ENCODE measurements at regions not wholly inside any gene's neighbourhood (a gene's known extent, or its start where the extent isn't known, plus 50 kb on each side); places are given as distances from the start of the nearest gene placed in this dataset.
"Not testable (repeated sequence)": the region's sequence is repeated elsewhere in the genome, so short reads cannot be mapped to it uniquely, and the experiment has no call there.

DNA sequence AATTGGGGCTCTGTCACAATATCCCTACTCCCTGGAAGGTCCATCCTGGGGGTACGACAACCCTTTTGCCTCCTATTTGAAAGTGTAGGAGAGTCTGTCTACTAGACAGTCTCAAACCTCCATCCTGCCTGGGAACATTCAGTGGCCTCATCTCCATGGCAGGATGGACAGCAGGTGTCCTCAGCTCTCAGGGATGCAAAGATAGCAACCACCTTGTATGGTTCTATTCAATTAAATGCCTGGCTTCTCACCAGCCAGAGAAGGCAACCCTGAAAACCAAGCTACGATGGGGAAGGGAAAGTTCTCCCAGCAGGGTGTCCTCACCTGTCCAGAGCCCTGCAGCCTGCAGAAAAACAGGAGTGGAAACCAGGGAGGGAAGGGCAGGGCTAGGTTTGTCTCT is 164.9 kb downstream of the MIAT start:
- ATAC-seq, result no peak
- H3K4me1 Mint-ChIP-seq, result no peaks in the 10 kb centered on the region
- no peak overlapping the region for H3K27ac Mint-ChIP-seq
- no peaks in the 10 kb centered on the region for H3K27me3 Mint-ChIP-seq
- H3K36me3 Mint-ChIP-seq, result peaks cover 12 to 23% (median 14%) of the 10 kb centered on the region in 3 donors
- peaks cover 0 to 18% (median 9%) of the 10 kb centered on the region in 9 donors for H3K9me3 Mint-ChIP-seq
- POLR2A ChIA-PET, result no interaction called here
- no peak overlapping the region for H3K4me3 Mint-ChIP-seq
- no peak for DNase-seq

DNA sequence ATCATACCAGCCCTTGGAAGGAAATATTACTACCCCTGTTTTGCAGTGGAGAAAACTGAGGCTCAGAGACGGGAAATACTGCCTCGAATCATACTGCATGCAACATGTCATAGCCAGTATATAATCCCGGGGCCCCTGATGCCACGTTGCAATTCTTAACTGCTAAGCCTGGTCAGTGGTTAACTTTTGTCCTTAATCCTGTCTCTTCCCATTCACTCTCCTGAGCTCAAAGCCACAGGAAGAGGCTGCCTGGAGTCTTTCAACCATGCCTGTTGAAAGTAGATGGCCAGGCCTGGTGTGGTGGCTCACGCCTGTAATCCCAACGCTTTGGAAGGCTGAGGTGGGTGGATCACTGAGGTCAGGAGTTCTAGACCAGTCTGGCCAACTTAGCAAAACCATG is 166.6 kb downstream of the MIAT start:
- ATAC-seq (no peak), DNase-seq (no peak)
- H3K27me3 Mint-ChIP-seq, result no peaks in the 10 kb centered on the region
- H3K4me1 Mint-ChIP-seq, result peaks cover 0 to 4% (median 0%) of the 10 kb centered on the region in 4 donors
- H3K4me3 Mint-ChIP-seq, result no peak overlapping the region
- H3K36me3 Mint-ChIP-seq, result peaks cover 0 to 7% (median 6%) of the 10 kb centered on the region in 3 donors
- H3K9me3 Mint-ChIP-seq, result peaks cover 0 to 2% (median 0%) of the 10 kb centered on the region in 9 donors
- POLR2A ChIA-PET, result no interaction called here
- H3K27ac Mint-ChIP-seq, result peak overlapping the region in 2 of 10 donors; percentile 7 to 55

- H3K36me3 Mint-ChIP-seq, result peaks cover 0 to 6% (median 4%) of the 10 kb centered on the region in 3 donors
- H3K4me1 Mint-ChIP-seq, result peaks cover 0 to 4% (median 0%) of the 10 kb centered on the region in 4 donors
- H3K4me3 Mint-ChIP-seq, result no peak overlapping the region
- no peaks in the 10 kb centered on the region for H3K9me3 Mint-ChIP-seq
- DNase-seq (no peak), ATAC-seq (no peak)
- H3K27me3 Mint-ChIP-seq, result no peaks in the 10 kb centered on the region
- POLR2A ChIA-PET, result no interaction called here
- peak overlapping the region in 1 of 10 donors; percentile 41 for H3K27ac Mint-ChIP-seq
Observed at GRCh38 chr22:26825960-26826935, 168.9 kb downstream of the MIAT start.

DNA sequence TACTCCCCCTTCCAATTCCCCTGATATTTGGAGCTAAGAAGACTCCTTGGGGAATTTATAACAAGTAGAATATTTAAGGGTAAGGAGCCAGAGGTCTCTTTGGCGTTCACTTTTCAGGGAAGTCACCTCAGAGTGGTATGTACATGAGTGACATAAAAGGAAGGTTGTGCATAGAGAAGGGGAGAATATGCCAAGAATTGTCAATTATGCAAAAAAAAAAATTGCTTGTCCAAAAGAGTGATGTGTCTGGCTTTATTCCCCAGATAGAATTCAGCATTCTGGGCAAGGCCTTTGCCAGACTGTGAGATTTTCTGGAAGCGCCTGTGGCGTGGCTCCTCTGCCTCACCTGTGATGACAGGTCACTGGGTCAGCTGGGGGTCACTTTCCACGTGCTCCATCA is 170.2 kb downstream of the MIAT start:
- no peak overlapping the region for H3K4me3 Mint-ChIP-seq
- no peaks in the 10 kb centered on the region for H3K9me3 Mint-ChIP-seq
- peaks cover 0 to 6% (median 2%) of the 10 kb centered on the region in 4 donors for H3K4me1 Mint-ChIP-seq
- ATAC-seq, result no peak
- DNase-seq, result no peak
- H3K27me3 Mint-ChIP-seq, result no peaks in the 10 kb centered on the region
- H3K27ac Mint-ChIP-seq, result no peak overlapping the region
- POLR2A ChIA-PET, result no interaction called here
- H3K36me3 Mint-ChIP-seq, result peaks cover 0 to 6% (median 6%) of the 10 kb centered on the region in 3 donors

DNA sequence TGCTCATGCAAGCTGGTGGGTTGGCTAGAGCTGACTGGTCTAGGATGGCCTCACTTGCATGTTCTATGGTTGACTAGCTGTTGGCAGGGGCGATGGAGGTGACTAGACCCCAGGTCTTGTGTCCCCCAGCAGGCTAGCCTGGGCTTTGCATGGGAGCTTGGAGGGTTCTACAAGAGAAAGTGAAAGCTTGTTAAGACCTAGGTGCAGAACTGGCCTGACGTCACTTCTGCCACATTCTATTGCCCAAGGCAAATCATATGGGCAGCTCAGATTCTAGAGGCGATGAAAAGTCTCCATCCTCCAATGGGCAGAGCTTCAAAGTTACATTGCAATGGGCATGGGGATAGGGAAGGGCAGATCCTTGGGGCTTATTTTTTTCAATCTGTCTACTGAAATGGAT is 170.9 kb downstream of the MIAT start:
- peaks cover 0 to 6% (median 6%) of the 10 kb centered on the region in 3 donors for H3K36me3 Mint-ChIP-seq
- no peaks in the 10 kb centered on the region for H3K27me3 Mint-ChIP-seq
- DNase-seq (no peak), ATAC-seq (no peak)
- H3K9me3 Mint-ChIP-seq, result no peaks in the 10 kb centered on the region
- no peak overlapping the region for H3K4me3 Mint-ChIP-seq
- peak overlapping the region in 1 of 10 donors; percentile 81 for H3K27ac Mint-ChIP-seq
- peaks cover 0 to 6% (median 3%) of the 10 kb centered on the region in 4 donors for H3K4me1 Mint-ChIP-seq
- POLR2A ChIA-PET, result no interaction called here

GRCh38 chr22:26830837-26831236 is 173.4 kb downstream of the MIAT start:
- H3K27ac Mint-ChIP-seq, result no peak overlapping the region
- ATAC-seq (no peak), DNase-seq (no peak)
- no peaks in the 10 kb centered on the region for H3K9me3 Mint-ChIP-seq
- peaks cover 0 to 10% (median 3%) of the 10 kb centered on the region in 4 donors for H3K4me1 Mint-ChIP-seq
- POLR2A ChIA-PET, result no interaction called here
- H3K4me3 Mint-ChIP-seq, result no peak overlapping the region
- peaks cover 0 to 8% (median 6%) of the 10 kb centered on the region in 3 donors for H3K36me3 Mint-ChIP-seq
- H3K27me3 Mint-ChIP-seq, result no peaks in the 10 kb centered on the region

DNA sequence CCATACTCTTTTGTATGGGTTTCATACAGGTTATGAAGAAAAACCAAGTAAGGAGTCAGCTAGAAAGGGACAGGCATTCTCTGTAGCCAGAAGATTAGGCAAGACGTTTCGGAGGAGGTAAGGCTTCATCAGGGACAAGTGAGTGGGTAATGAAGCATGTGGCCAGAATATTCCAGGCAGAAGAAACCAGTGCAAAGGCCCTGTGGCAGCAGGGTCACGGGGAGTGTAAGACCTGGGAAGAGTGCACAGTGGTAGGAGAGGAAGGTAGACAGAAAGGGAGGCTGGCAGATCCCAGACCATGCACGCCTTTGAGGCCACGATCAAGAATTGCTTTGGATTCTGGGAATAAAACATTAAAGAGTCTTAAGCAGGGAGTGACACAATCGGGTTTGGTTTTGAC is 177.6 kb downstream of the MIAT start:
- H3K27ac Mint-ChIP-seq, result peak overlapping the region in 2 of 10 donors; percentile 37 to 70
- POLR2A ChIA-PET, result no interaction called here
- H3K4me1 Mint-ChIP-seq, result peaks cover 0 to 6% (median 3%) of the 10 kb centered on the region in 4 donors
- DNase-seq (no peak), ATAC-seq (no peak)
- H3K4me3 Mint-ChIP-seq, result no peak overlapping the region
- no peaks in the 10 kb centered on the region for H3K9me3 Mint-ChIP-seq
- no peaks in the 10 kb centered on the region for H3K27me3 Mint-ChIP-seq
- H3K36me3 Mint-ChIP-seq, result peaks cover 0 to 8% (median 8%) of the 10 kb centered on the region in 3 donors

GRCh38 chr22:26835929-26836528 is 178.6 kb downstream of the MIAT start:
- POLR2A ChIA-PET, result interaction anchor here (0.5 kb wide), 1 partner anchor 16 kb away, joined by 4 read pairs; no protein-coding TSS in a partner anchor
- Mint-ChIP-seq H3K27ac (no peak overlapping the region), H3K36me3 (peaks cover 0 to 8% (median 7%) of the 10 kb centered on the region in 3 donors), H3K27me3 (no peaks in the 10 kb centered on the region), H3K4me3 (no peak overlapping the region), H3K4me1 (peaks cover 0 to 6% (median 3%) of the 10 kb centered on the region in 4 donors), H3K9me3 (no peaks in the 10 kb centered on the region)
- no peak for ATAC-seq
- peak in 8 of 10 donors; percentile 5 to 66 (median 23) for DNase-seq

DNA sequence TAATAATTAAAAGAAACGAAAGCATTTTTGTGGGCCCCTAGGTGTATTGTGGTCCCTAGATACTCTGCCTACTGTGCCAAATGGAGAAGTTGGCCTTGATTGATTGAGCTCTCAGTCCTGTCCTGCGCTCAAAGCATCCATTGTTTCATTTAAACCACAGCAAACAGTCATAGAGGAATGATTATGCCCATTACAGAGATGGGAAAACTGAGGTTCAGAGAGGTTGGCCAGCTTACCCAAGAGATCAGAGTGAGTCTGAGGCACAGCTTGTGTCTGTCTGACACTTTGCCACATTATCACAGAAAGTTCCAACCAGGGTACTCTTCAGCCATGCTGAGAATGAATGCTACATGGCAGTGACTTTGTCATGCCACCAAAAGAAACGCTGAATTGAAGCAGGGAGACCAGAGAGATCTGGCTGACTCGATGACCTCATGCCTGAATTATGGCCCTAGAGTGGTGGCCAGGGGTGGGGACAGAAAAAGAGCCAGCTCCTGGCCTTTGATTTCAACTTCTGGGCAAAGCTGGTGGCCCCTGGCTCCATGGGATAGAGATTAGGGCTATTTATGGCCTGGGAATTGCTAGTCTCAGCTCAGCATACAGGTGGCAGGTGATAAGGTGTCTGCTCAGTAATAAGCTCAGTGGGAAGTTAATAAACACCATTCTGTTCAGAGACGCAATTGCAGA is 180.5 kb downstream of the MIAT start:
- H3K4me3 Mint-ChIP-seq, result no peak overlapping the region

GRCh38 chr22:26838471-26838825 is 181.1 kb downstream of the MIAT start:
- Mint-ChIP-seq H3K4me3 (no peak overlapping the region), H3K4me1 (peaks cover 0 to 6% (median 0%) of the 10 kb centered on the region in 4 donors), H3K36me3 (peaks cover 0 to 8% (median 5%) of the 10 kb centered on the region in 3 donors), H3K27me3 (no peaks in the 10 kb centered on the region), H3K27ac (peak overlapping the region in 1 of 10 donors; percentile 57), H3K9me3 (no peaks in the 10 kb centered on the region)
- ATAC-seq, result no peak
- POLR2A ChIA-PET, result no interaction called here
- DNase-seq, result no peak

More for the DNA sequence above, 180.5 kb downstream of the MIAT start:
- Mint-ChIP-seq H3K36me3 (peaks cover 0 to 7% (median 5%) of the 10 kb centered on the region in 3 donors), H3K9me3 (no peaks in the 10 kb centered on the region), H3K4me1 (peaks cover 0 to 6% (median 0%) of the 10 kb centered on the region in 4 donors), H3K27ac (no peak overlapping the region), H3K27me3 (no peaks in the 10 kb centered on the region)
- ATAC-seq (no peak), DNase-seq (no peak)
- POLR2A ChIA-PET, result no interaction called here

DNA sequence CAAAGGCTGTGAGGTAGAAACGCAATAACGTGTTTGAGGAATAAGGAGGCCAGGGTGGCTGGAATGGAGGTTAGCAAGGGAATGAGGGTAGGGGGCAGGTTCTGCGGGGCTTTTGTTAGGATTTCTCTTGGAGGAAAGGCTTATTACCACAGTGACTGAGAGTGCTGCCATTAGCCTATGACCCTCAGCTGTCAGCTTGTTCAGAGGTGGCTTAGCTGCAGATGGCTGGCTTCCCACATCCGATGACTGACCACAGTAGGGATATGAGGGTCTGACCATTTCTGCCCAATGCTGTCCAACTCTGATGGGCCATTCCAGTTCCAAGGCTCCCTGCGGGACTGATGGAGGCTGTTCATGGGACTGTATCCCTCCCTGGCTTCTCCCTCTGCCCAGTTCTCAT is 181.8 kb downstream of the MIAT start:
- POLR2A ChIA-PET, result no interaction called here
- Mint-ChIP-seq H3K4me3 (no peak overlapping the region), H3K27ac (no peak overlapping the region), H3K9me3 (no peaks in the 10 kb centered on the region), H3K27me3 (no peaks in the 10 kb centered on the region), H3K36me3 (peaks cover 0 to 6% (median 5%) of the 10 kb centered on the region in 3 donors), H3K4me1 (peaks cover 0 to 6% (median 0%) of the 10 kb centered on the region in 4 donors)
- ATAC-seq, result no peak
- no peak for DNase-seq

DNA sequence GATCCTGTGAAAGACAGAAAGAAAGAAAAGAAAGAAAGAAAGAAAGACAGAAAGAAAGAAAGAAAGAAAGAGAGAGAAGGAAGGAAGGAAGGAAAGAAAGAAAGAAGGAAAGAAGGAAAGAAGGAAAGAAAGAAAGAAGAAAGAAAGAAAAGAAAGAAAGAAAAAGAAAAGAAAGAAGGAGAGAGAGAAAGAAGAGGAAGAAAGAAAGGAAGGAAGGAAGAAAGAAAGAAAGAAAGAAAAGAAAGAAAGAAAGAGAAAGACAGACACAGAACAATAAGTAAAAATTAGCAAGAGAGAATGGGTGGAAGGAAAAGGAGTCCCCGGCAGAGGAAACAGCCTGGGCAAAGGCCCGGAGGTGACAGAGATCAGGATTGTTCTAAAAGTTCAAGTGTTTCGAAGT is 183.4 kb downstream of the MIAT start:
- DNase-seq, H3K36me3 Mint-ChIP-seq, H3K4me3 Mint-ChIP-seq, ATAC-seq, POLR2A ChIA-PET, H3K9me3 Mint-ChIP-seq, H3K4me1 Mint-ChIP-seq, H3K27me3 Mint-ChIP-seq: not testable (repeated sequence)
- H3K27ac Mint-ChIP-seq, result peak overlapping the region in 1 of 10 donors; percentile 13

Data from naive thymus-derived CD8-positive, alpha-beta T cell (primary cell).